HG03060 (cell line): ENCODE measurements at regions not wholly inside any gene's neighbourhood (a gene's known extent, or its start where the extent isn't known, plus 50 kb on each side); places are given as distances from the start of the nearest gene placed in this dataset.

Experiments used
- ATAC-seq: cut with Tn5 transposase; IDR thresholded peaks from one replicate; pipeline ENCODE4 v1.9.1; 2021; ENCODE audit warnings: low read depth, moderate number of reproducible peaks; ENCODE audit not compliant: unreplicated experiment

- no peak for ATAC-seq
Measured at GRCh38 chr5:12825163-12825562, 920.9 kb upstream of the CTNND2 start.

GRCh38 chr5:12805165-12805698, 901.0 kb upstream of the CTNND2 start:
- ATAC-seq = no peak

DNA sequence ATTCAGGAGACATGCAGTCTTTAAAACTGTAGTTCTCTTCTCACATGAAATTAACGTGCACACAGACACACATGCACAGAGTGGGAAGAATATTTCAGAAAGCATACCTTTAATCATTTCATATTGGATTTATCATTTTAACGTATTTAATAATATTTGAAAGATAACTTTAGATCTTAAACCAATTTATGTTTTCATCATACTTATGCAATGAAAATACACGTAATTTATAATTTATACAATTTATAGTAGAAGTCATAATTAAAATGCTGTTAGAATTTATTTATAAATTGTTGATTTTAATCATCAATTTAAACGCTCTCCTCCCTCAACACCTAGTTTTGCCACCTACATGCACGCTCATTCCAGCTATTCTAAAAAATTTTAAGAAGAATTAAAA, 894.9 kb upstream of the CTNND2 start:
- ATAC-seq = no peak

DNA sequence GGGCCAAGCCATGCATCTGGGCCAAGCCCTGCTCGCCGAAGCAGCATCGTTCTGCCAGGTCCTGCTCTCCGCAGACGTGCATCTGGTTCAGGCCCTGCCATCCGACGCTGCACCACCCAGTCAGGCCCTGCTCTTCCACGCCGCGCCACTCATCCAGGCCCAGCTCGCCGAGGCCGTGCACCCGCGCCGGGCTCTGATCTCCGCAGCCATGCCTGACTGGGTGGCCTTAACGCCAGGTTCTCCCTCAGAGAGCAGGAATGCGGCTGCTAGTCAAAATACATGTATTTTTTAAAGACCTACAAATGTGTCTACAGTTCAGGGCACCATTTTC, 891.1 kb upstream of the CTNND2 start:
- no peak for ATAC-seq

DNA sequence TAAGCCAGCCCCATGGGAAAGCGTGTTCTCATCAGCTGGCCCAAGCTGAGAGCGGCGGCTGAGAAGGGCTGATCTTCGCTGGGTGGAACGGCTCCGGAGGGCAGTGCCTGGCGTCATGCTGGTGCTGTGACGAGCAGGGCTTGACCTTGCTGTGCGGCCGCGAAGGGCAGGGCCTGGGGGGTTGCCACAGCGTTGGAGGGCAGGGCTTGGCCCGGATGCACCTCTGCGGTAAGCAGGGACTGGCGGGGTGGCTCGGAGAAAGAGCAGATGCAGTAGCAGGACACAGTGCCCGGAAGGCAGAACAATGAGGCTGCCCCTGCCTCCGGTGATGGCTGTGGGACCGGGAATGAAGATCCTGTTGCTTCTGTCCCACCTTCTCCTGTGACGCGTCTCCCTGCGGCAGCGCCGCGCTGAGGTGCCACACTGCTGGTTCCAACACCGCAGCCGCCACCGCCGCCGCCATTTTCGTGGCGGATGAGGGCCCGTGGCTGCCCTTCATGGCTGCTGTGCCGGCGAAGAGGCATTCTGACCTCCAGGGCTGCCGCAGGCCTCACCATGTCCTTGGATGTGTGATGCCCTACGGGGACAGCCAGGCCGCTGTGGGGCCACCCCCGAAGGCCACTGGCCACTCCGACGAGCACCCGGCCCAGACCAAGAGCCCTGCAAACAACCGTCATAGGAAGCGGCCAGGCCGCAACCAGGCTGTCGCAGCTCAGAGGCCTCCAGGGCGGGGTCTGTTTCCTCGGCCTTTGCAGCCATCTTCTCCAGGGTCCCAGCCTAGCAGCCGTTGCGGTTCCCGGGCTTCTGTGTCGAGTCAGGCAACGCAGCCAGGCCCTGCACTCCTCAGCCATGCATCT, 890.5 kb upstream of the CTNND2 start:
- no peak for ATAC-seq

GRCh38 chr5:12793373-12793772, 889.1 kb upstream of the CTNND2 start:
- no peak for ATAC-seq

GRCh38 chr5:12780536-12780935, 876.3 kb upstream of the CTNND2 start:
- ATAC-seq = no peak

DNA sequence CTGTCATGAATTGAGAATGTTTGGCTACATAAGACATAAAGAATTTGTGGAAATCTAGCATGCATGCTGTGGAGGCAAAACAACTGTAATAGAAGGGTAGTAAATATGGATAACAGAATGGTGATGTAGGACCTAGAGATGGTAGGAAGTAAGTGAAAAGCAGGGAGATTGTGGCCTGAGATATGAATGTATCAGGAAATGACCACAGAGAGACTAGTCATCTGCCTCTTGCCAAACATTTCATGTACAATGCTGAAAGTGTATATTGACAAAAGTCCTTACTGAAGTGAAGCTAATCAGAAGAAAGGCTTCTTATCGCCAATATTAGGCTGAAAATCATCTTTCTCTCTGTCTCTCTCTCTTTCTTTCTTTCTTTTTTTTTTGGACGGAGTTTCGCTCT, 873.1 kb upstream of the CTNND2 start:
- ATAC-seq = no peak

DNA sequence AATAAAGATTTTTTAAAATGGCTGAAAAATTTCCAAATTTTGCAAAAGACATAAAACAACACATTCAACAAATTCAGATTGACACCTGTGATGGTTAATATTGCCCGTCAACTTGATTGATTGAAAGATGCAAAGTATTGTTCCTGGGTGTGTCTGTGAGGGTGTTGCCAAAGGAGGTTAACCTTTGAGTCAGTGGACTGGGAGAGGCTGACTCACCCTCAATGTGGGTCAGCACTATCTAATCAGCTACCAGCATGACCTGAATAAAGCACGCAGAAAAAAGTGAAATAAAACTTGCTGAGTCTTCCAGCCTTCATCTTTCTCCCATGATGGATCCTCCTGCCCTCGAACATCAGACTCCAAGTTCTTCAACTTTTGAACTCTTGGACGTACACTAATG, 868.0 kb upstream of the CTNND2 start:
- ATAC-seq = no peak

DNA sequence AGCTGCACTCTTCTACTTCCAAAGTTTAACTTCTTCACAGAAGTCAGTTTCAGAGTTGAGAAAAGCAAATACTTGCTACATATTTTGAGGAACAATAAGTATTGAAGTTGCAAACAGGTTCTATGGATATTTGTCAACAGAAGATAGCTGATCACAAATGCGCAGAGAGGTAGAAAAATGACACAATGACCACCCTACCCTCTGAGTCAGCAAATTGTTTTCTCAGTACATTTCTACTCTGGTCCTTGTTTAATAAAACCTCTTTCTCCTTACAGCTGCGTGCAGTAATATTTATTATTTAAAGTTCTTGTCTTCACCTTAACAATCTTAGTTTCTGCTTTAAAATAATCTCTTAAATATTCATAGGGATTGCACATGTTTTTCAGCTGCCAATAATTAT, 855.1 kb upstream of the CTNND2 start:
- no peak for ATAC-seq

- no peak for ATAC-seq
Measured at GRCh38 chr5:12757035-12757434, 852.8 kb upstream of the CTNND2 start.

DNA sequence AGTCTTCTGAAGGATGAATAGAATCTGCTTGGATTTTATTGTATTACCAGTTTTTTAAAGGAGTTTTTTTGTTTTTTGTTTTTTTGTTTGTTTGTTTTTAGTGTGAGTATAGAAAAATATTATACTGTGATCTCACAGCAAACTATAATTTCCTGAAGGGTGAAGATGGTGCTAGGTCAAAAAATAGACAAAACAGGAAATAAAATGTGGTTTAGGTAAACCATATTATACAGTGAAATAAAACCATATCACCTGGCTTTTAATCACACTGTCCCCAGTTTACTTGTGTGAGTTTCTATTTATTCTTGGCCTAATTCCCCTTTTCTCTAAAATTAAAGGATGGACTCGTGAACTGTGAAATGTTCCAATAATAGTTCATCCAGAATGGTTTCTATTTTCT, 841.3 kb upstream of the CTNND2 start:
- ATAC-seq = no peak

GRCh38 chr5:12743582-12743981, 839.3 kb upstream of the CTNND2 start:
- ATAC-seq = no peak

GRCh38 chr5:12730354-12730753, 826.1 kb upstream of the CTNND2 start:
- no peak for ATAC-seq

DNA sequence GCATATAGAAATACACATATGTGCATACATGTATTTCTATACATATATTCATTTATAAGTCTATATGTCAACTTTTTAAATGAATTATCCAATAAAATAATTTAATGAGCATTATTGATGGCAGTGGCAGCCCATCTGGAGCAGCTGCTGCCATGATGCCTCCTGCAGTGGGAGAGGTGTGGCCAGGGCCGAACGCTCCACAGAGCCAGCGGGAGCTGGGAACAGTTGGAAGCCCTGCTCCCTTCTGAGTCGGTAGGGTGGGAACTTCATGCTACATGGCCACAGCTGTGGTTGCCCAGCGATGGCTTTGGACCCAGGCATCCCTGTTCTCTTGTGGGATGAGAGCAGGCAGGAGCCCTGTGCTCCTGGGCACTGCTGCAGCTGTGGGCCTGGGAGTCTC, 812.4 kb upstream of the CTNND2 start:
- no peak for ATAC-seq

DNA sequence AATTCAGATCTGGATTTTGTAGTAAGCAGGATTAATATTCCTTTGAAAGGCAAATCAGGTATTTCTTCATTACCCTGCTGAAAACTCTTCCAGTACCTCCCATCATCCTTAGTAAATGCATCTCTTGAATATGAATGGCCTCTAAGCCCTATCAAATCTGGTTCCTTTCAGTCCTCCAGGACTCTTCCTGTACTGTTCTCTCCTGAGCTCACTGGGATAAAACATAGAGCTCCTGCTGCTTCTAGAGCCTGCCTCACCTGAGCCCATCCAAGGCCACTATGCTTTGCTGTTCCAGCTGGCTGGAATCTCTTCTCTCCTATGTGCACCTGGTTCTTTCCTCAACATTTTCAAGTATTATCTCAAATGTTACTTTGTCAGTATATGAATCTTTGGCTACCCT, 803.3 kb upstream of the CTNND2 start:
- ATAC-seq = no peak

- ATAC-seq = no peak
Measured at GRCh38 chr5:12704955-12705354, 800.7 kb upstream of the CTNND2 start.

- ATAC-seq = no peak
Measured at GRCh38 chr5:12703254-12703653, 799.0 kb upstream of the CTNND2 start.

- no peak for ATAC-seq
Measured at GRCh38 chr5:12695651-12696050, 791.4 kb upstream of the CTNND2 start.

DNA sequence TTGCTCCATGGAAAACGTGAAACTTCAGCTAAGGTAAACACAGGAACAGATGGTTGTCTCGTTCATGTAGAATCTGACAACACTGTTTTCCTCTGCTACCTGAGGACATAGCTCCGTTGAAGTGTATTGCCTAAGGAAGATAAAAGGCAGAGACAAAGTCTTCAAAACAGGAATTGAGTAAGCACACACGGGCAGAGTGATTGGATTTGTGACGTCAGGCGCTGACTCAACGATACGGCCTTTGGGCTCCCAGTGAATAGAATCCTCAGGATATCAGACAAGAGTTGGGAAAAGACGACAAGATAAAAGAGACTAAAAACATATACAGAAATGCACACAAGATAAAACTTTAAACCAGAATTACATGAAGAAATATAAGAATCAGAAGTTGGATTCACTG, 787.1 kb upstream of the CTNND2 start:
- ATAC-seq = no peak

DNA sequence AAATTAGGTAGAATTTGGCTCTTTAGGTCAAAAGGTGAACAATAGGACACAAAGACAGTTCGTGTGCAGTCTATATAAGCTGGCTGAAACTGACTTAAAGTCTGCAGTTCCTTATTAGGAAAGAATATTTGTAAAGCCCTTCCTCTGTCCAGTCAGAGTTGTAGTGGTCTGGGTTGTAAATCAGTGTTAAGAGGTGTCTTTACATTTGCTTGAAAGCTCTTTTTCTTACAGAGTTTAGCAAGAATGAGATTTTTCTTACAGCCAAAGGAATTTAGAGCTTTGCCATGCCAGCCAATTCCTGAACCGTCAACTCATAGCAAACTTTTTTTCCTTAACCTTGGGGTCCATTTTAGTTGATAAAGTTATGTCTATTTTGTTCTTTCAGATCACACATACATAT, 786.1 kb upstream of the CTNND2 start:
- ATAC-seq = no peak

- no peak for ATAC-seq
Measured at GRCh38 chr5:12683249-12683648, 779.0 kb upstream of the CTNND2 start.

GRCh38 chr5:12679731-12680130, 775.5 kb upstream of the CTNND2 start:
- no peak for ATAC-seq
